Epithelial cell of esophagus (primary cell): ENCODE measurements at regions not wholly inside any gene's neighbourhood (a gene's known extent, or its start where the extent isn't known, plus 50 kb on each side); places are given as distances from the start of the nearest gene placed in this dataset.

Experiments used
- DNase-seq: peaks from one replicate; pipeline ENCODE4 v3.0.0; 2010; ENCODE audit warnings: low read depth
- H3K4me3 ChIP-seq: 2 replicates; pipeline ENCODE4 v1.5.1; 2011; ENCODE audit warnings: mild to moderate bottlenecking, low read length, control low read depth
- TF ChIP-seq, protein P1 (sequence below): IDR thresholded peaks from 2 replicates; pipeline ENCODE4 v1.5.1; 2011; ENCODE audit warnings: low read depth, mild to moderate bottlenecking, low read length, control low read depth, inconsistent platforms; ENCODE audit not compliant: insufficient read depth; ENCODE audit errors: missing control alignments

DNA sequence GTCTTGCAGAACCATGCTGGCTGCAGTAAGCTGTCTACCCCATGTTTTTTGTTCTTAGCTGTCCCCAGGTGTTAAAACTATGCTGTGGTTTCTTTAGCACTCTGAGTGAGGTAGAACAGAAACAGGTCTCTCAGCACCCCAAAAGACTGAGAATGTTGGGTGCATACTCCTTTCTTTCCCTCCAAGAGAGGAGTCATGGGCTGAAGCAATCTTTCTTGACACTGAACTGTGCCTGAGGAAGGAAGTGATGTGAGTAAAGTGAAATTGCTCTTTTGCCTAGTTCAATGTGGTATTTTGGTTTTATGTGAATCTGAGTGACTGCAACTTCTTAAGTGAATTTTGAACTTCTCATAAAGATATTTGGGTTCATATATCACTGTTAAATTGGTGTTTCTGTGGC is 138.0 kb upstream of the MCHR2 start:
- no peak for DNase-seq
- H3K4me3 ChIP-seq: no peak overlapping the region
- TF ChIP-seq, protein P1, sequence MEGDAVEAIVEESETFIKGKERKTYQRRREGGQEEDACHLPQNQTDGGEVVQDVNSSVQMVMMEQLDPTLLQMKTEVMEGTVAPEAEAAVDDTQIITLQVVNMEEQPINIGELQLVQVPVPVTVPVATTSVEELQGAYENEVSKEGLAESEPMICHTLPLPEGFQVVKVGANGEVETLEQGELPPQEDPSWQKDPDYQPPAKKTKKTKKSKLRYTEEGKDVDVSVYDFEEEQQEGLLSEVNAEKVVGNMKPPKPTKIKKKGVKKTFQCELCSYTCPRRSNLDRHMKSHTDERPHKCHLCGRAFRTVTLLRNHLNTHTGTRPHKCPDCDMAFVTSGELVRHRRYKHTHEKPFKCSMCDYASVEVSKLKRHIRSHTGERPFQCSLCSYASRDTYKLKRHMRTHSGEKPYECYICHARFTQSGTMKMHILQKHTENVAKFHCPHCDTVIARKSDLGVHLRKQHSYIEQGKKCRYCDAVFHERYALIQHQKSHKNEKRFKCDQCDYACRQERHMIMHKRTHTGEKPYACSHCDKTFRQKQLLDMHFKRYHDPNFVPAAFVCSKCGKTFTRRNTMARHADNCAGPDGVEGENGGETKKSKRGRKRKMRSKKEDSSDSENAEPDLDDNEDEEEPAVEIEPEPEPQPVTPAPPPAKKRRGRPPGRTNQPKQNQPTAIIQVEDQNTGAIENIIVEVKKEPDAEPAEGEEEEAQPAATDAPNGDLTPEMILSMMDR: no peak

DNA sequence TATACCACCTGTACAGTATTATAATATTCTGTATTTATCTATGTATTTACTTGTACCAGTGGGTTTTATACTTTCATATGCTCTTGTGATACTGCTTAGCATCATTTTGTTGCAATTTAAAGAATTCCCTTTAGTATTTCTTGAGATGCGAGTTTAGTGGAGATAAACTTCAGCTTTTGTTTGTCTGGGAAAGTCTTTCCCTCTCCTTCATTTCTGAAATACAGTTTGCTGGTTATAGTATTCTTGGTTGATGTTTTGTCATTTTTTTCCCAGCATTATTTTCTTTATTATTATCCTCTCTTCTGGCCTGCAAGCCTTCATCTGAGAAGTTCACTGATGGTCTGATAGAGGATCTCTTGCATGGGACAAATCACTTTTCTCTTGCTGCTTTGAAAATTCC is 136.6 kb upstream of the MCHR2 start:
- TF ChIP-seq, protein P1: no peak
- no peak overlapping the region for H3K4me3 ChIP-seq
- no peak for DNase-seq

DNA sequence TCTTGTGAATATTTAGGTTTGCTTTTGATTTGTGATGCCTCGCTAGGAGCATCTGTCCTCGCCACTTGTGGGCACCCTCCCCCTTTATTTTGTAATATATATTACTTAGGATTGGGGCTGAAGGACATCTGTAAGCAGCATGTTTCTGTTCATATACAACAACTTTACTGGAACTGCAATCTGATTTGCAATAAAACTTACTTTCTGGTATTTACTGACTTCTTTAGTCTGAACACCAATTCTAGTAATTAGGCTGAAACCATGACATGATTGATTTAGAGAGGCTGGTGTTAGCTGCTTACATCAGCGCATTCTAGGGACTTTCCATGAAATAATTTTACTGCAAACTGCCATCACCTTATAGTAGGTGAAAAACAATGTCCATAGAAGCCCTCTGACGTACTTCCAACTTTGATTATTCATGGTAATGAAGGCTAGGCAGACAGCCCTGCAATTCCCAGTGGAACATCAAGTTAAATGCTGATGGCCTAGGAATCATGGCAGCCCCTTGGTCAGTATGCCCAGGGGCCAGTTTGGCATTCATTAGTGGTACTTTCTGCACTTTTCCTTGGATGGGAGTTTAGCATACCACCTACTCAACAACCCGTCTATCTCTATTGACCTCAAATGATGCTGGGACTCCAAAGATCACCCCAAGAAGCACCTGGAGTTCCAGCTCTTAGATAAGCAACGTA is 132.9 kb upstream of the MCHR2 start:
- TF ChIP-seq, protein P1: no peak
- no peak overlapping the region for H3K4me3 ChIP-seq
- DNase-seq: no peak

DNA sequence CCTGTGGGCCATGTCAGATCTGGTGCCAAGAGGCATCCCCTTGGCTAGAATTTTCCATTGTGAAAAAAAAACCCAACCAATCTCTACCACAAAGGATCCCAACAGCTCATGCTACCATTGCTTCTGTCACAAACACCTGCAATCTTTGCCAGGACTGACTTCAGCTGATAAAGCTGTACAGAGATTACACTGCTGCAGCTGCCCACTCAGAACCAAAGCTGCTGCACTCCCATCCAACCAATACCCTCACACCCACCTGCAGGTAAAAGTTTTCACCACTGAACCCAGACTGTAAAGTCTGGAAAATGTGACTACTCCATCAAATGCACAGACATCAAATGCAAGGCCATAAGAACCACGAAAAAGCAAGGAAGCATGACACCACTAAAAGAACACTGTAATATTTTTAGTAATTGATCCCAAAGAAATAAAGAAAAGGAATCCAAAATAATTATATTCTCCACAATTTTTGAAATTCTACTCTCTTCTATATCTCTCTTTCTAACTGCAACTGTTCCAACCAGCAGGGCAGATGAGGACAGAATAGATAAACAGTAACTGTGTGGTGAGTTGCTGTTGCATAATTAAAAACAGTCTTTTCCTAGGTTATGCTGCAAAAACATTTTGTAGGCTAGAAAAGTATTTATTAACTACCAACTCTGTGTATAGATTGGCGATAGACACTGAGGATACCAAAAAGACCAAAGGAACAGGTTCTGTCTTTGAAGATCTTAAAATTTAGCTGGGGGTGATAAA is 128.0 kb upstream of the MCHR2 start:
- no peak for DNase-seq
- TF ChIP-seq, protein P1: no peak
- no peak overlapping the region for H3K4me3 ChIP-seq

DNA sequence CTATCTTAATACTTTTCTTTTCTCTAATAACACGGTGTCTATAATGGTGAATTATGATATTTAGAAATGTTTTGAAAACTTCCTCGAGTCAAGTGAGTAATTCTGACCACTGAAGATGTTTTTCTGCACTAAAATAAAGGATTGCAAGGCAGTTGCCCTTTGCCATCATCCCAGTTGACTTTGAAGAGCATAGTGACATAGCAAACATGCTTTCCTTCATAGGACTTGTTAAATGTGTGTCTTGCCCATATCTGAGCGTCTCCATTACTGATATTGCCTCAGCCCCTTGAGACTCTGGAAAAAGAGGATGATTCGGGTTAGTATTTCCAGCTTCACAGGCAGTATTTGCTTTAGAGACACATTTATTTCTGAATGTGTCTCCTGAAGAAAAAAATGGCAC is 125.2 kb upstream of the MCHR2 start:
- H3K4me3 ChIP-seq: no peak overlapping the region
- TF ChIP-seq, protein P1: no peak
- DNase-seq: no peak

DNA sequence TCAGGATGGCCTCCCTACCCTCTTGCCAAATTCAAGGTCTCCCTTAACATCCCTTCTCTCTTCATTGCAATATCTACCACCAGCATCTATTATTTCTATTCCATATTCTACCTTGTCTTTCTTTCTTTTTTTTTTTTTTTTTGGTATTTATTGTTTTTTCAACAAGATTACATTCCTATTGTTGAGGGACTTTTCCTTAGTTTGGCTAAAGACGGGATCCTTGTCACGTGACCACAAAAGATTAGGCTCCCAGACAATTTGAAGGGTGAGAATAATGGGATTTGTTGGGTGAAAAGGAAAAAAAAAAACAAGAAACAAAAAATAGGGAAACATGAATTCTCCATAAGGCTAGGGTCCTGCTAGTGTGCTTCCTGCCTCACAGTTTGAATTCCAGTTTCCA is 124.3 kb upstream of the MCHR2 start:
- no peak overlapping the region for H3K4me3 ChIP-seq
- TF ChIP-seq, protein P1: no peak
- no peak for DNase-seq
